Activated naive CD4-positive, alpha-beta T cell treated with anti-CD3 and anti-CD28 coated beads for 36 hours (primary cell): ENCODE measurements at regions not wholly inside any gene's neighbourhood (a gene's known extent, or its start where the extent isn't known, plus 50 kb on each side); places are given as distances from the start of the nearest gene placed in this dataset.

Source experiments
- CTCF ChIA-PET: fragments of 350-600 bp; sonication (Branson Sonifier 250); formaldehyde crosslinking; loops from one replicate; lab custom pipeline; 2021; ENCODE audit warnings: antibody characterized with exemption; lab: Charles Lee
- DNase-seq: peaks from one replicate; pipeline ENCODE4 v3.0.0-alpha.2; 2020
- H3K27ac Mint-ChIP-seq: one replicate; pipeline ENCODE4 v1.8.0; 2021; ENCODE audit warnings: mild to moderate bottlenecking, mixed read lengths
- H3K27me3 Mint-ChIP-seq: one replicate; pipeline ENCODE4 v1.8.0; 2021; ENCODE audit warnings: low read depth, mixed read lengths
- H3K36me3 Mint-ChIP-seq: one replicate; pipeline ENCODE4 v1.8.0; 2021; ENCODE audit warnings: low read depth, mixed read lengths
- H3K4me1 Mint-ChIP-seq: one replicate; pipeline ENCODE4 v1.8.0; 2021; ENCODE audit warnings: low read depth, mixed read lengths
- H3K4me3 Mint-ChIP-seq: one replicate; pipeline ENCODE4 v1.8.0; 2021; ENCODE audit warnings: mild to moderate bottlenecking, moderate library complexity, mixed read lengths
- H3K9me3 Mint-ChIP-seq: one replicate; pipeline ENCODE4 v1.8.0; 2021; ENCODE audit warnings: mixed read lengths
- intact Hi-C: fragments of 100-400 bp; cut with micrococcal nuclease; formaldehyde crosslinking; loops from one replicate; pipeline ENCODE4 v1.15.1; 2023

DNA sequence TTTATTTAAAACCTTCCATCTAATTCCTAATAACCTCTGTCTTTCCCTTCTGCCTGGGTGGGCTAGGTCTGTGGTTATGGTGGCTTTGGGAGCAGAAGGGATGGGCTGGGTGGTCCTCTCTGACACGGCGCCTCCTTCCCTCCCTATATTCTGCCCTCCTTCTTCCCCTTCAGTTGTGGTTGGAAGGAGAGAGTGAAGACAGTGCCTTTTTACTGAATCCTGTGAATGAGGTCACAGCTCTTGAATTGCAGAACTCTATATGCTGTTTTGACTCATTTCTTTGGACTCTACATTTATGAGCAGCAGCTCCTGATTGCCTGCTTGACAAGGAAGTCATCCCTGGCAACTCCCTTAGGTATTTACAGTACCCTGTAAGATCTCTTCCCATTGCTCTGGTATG lies 256.0 kb upstream of the ELAC2 start:
- H3K4me3 Mint-ChIP-seq = no peak overlapping the region
- H3K36me3 Mint-ChIP-seq = no peaks in the 10 kb centered on the region
- H3K4me1 Mint-ChIP-seq = no peaks in the 10 kb centered on the region
- H3K27ac Mint-ChIP-seq = no peak overlapping the region
- DNase-seq = no peak
- H3K9me3 Mint-ChIP-seq = no peaks in the 10 kb centered on the region
- intact Hi-C loops = no loop called here
- peaks cover 11% of the 10 kb centered on the region for H3K27me3 Mint-ChIP-seq
- CTCF ChIA-PET = no interaction called here

DNA sequence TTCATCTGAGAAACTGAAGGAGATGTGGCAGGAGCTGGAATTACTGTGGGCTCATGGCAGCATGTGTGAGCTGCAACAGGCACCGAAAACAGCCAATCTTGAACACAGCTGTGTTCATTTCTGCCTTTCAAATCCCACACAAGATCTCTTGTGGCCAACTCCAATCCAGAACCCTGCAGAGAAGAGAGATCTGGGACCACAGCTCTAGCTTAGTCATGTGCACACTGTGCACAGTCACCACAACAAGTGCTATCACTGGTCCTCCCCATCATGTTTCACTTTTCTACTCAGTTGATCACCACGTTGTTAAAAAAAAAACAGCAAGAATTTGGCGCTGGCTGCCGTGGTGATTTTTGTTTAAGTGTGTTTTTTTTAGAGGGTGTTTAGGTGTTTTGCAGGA lies 254.5 kb upstream of the ELAC2 start:
- Mint-ChIP-seq H3K36me3 (no peaks in the 10 kb centered on the region), H3K27me3 (peaks cover 13% of the 10 kb centered on the region), H3K27ac (no peak overlapping the region), H3K9me3 (no peaks in the 10 kb centered on the region), H3K4me3 (no peak overlapping the region), H3K4me1 (no peaks in the 10 kb centered on the region)
- intact Hi-C loops = no loop called here
- CTCF ChIA-PET = no interaction called here
- no peak for DNase-seq

DNA sequence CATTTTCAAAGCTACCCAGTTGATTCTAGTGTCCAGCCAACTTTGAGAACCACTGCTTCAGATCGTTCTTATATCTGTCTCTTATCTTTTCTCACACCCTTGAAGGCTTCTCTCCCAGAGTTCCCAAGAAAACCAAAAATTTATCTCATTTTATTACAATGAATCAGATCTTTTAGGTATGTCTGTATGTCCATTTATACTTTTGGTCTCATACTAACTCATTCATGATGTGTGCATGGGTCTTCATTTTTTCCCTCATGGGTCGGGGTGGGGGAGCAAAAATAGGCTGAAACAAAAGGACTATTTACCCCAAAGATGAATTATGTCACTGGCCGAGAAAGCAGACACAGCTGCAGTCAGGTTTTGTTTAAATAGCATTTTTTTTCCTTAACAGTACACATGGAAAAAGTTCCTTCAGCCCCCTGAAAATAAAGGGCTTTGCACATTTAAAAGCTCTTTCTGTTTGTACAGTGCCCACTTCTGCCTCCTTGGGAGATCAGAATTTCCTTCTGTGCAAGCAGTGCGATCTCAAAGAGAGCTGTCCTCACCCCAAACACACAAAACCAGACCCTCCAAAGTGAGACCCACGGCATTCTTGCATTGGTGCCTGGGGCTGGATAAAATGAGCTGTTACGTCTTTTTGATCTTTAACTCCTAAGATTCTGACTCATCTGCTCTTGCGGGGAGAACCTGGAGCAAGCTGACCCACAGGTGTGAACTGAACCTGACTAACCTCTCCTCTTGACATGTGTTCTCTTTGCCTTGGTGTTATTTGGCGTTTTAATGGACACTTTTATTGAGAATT lies 251.2 kb upstream of the ELAC2 start:
- Mint-ChIP-seq H3K4me1 (no peaks in the 10 kb centered on the region), H3K27ac (no peak overlapping the region), H3K27me3 (peaks cover 17% of the 10 kb centered on the region), H3K36me3 (no peaks in the 10 kb centered on the region), H3K9me3 (no peaks in the 10 kb centered on the region), H3K4me3 (no peak overlapping the region)
- CTCF ChIA-PET = interaction anchor here (0.5 kb wide), 1 partner anchor 241 kb away, joined by 7 read pairs; no protein-coding TSS in a partner anchor
- DNase-seq = no peak
- intact Hi-C loops = no loop called here

DNA sequence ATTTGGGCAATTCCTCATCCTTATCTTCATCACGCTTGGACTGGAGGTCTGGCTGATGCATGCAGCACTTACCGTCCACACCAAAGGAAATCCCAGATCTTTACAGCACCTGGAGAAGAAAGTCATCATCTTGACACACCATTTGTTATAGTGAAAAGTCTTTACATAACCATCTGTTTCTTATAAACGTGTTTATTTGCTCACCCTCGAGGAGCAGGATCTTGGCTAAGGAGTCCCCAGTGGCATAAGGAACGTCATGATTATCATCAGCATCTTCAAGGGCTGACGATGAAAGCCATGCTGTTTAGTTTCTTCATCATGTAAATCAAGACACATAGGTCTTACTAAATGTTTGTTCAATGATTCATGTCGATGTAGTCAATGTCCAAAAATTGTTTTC lies 248.8 kb upstream of the ELAC2 start:
- Mint-ChIP-seq H3K36me3 (no peaks in the 10 kb centered on the region), H3K9me3 (no peaks in the 10 kb centered on the region), H3K4me3 (no peak overlapping the region), H3K27me3 (peaks cover 15% of the 10 kb centered on the region), H3K27ac (no peak overlapping the region), H3K4me1 (no peaks in the 10 kb centered on the region)
- intact Hi-C loops = no loop called here
- CTCF ChIA-PET = no interaction called here
- DNase-seq = no peak

DNA sequence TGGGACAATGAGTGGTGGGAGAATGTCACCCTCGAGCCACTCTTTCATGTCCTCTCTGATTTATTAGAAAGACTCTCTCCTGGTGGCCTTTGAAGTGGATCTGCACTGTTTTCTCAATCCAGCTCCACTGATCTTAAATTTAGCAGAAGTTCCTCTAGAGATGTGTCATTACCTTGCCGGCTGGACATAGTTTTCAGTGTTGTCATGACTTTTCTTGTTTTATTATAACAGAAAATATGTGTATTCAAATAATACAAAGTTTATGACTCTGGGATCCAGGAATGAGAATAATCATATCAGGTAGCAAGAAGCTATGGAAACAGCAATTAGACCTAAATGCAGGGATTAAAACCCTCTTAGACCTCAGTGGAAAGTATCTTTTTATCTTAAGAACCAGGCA lies 247.5 kb upstream of the ELAC2 start:
- CTCF ChIA-PET = no interaction called here
- intact Hi-C loops = no loop called here
- no peak overlapping the region for H3K4me3 Mint-ChIP-seq
- DNase-seq = no peak
- H3K9me3 Mint-ChIP-seq = no peaks in the 10 kb centered on the region
- H3K36me3 Mint-ChIP-seq = no peaks in the 10 kb centered on the region
- no peaks in the 10 kb centered on the region for H3K4me1 Mint-ChIP-seq
- H3K27ac Mint-ChIP-seq = no peak overlapping the region
- H3K27me3 Mint-ChIP-seq = peaks cover 15% of the 10 kb centered on the region

DNA sequence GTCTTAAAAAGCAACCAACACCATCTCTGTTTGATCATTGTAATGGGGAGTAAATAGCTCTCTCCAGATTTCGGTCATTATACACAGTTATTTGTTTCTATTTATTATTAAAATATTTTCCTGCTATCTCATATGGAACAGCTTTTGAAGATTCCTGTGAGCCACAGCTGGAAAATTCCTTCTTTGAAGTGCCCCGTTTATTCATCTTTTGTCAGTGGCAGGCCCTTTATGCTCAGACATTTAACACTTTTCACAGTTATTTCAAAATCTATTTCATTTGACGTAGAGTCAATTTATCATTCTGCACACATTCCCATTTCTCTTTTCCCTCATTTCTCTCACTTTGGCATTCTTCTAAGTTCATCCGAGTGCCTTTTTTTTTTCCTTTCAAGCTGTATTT lies 245.9 kb upstream of the ELAC2 start:
- Mint-ChIP-seq H3K4me1 (no peaks in the 10 kb centered on the region), H3K36me3 (no peaks in the 10 kb centered on the region)

DNA sequence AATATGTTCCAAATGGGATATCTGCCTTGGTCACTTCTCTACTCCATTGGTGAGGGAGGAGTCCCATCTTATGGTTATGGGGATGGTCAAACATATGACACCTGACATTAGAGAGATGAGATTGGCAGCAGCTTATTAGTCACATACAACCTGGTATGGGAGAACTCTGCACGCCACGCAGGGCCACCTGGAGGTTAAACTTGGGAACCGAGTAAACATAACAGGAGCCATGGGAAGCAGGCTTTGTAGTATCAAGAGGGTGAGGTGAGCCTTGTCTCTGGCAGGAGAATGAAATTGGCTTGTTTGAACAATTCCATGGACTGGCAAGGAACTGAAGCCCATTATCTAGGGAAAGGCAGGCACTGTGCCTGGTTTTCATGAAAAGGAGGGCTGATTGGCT lies 238.7 kb upstream of the ELAC2 start:
- no peaks in the 10 kb centered on the region for H3K27me3 Mint-ChIP-seq
- no peaks in the 10 kb centered on the region for H3K4me1 Mint-ChIP-seq
- CTCF ChIA-PET = no interaction called here
- H3K9me3 Mint-ChIP-seq = no peaks in the 10 kb centered on the region
- H3K4me3 Mint-ChIP-seq = no peak overlapping the region
- H3K36me3 Mint-ChIP-seq = no peaks in the 10 kb centered on the region
- no peak overlapping the region for H3K27ac Mint-ChIP-seq
- intact Hi-C loops = no loop called here
- no peak for DNase-seq

More for the DNA sequence above, 245.9 kb upstream of the ELAC2 start:
- Mint-ChIP-seq H3K27ac (no peak overlapping the region), H3K4me3 (no peak overlapping the region), H3K9me3 (no peaks in the 10 kb centered on the region), H3K27me3 (peaks cover 13% of the 10 kb centered on the region)
- CTCF ChIA-PET = interaction anchor here (0.6 kb wide), 2 partner anchors 38 to 55 kb away, joined by 3 to 4 read pairs; no protein-coding TSS in a partner anchor
- no peak for DNase-seq
- intact Hi-C loops = no loop called here

DNA sequence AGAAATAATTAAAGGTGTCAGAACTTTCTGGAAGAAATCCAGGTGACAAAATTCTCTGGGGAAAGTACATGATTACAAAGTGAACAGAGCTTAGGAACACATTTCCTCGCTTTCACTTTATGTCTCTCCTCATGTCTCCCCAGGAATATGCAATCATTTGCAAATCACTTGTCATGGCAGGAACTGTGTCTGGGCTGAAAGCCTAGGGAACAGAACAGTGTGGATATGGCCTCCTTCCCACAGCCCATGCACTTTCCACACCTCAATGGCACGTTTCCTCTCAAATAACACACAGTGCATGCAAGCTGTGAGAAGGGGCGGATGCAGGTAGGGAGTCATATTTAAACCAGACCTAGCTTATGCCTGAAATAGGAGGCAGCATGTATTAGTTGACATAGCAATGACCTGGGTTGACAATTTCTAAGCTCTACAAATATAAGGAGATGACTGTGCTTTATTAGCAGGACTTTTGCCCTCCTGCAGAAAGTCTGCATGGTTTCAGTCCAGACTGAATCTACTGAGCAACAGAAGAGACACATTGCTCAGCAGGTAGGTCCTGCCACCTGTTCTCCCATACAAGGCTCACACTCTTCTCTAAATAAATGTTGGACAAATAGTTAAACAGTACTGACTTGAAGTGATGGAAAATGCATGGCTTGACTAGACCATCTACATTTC lies 236.0 kb upstream of the ELAC2 start:
- intact Hi-C loops = no loop called here
- no peak for DNase-seq
- H3K4me3 Mint-ChIP-seq = no peak overlapping the region
- no peaks in the 10 kb centered on the region for H3K36me3 Mint-ChIP-seq
- H3K27ac Mint-ChIP-seq = no peak overlapping the region
- no peaks in the 10 kb centered on the region for H3K27me3 Mint-ChIP-seq
- CTCF ChIA-PET = no interaction called here
- H3K9me3 Mint-ChIP-seq = peaks cover 2% of the 10 kb centered on the region
- no peaks in the 10 kb centered on the region for H3K4me1 Mint-ChIP-seq

DNA sequence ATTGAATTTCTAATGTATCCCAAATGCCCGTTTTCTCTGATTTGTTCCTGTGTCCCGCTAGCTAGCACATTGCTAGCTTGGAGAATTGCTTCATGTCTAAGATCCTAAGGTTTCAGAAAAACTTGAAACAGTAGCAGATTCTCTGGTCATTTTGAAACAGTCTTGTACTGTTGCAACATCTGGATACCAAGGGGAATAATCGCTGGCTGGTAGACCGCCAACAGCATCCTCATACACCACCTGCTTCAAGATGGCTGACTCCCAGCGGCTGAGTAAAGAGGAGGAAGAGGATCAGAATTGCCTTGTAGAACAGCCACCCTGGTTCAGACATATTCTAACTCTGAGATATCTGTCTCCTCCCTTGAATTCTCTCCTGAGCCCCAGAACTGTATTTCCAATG lies 226.7 kb upstream of the ELAC2 start:
- H3K4me3 Mint-ChIP-seq = no peak overlapping the region

DNA sequence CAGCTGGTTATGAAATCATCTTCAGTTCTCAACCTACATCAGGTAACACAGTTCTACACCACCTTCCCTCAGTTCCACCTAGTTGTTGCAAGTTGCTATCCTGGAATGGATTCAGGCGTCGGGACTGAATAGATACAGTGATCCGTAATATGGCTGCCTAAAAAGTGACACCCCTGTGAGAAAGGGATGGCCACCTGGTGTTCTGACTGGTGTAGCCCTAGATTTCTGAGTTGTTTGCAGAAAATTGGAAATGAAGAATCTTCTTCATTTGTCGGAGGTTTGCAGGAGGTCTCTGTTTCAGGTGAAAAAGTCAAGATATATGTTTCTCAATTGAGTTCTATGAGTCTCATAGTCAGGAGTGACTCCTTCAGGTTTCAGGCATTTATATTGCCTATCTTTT lies 225.8 kb upstream of the ELAC2 start:
- peaks cover 3% of the 10 kb centered on the region for H3K9me3 Mint-ChIP-seq

More for the DNA sequence above, 226.7 kb upstream of the ELAC2 start:
- peaks cover 3% of the 10 kb centered on the region for H3K9me3 Mint-ChIP-seq
- CTCF ChIA-PET = interaction anchor here (0.5 kb wide), 1 partner anchor 67 kb away, joined by 3 read pairs; no protein-coding TSS in a partner anchor
- no peaks in the 10 kb centered on the region for H3K36me3 Mint-ChIP-seq
- H3K4me1 Mint-ChIP-seq = no peaks in the 10 kb centered on the region
- DNase-seq = no peak
- H3K27ac Mint-ChIP-seq = no peak overlapping the region
- intact Hi-C loops = no loop called here
- H3K27me3 Mint-ChIP-seq = peaks cover 11% of the 10 kb centered on the region

DNA sequence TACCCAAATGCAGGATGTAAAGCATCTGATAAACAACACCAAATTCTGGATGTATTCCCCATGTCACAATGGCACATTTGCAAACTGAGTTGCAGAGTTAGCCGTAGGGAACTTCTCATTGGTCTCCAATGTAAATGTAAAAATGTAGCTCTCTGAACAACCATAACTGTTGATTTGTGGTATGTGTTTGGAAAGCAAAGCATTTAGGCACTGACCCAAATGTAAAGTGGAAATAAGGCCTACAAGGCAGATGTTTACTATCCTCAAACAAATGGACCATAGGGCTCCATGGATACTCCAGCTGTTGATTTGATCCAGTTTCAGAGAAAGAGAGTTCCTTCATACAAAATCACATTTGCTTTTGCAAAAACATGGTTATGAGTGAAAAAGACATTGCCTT lies 223.0 kb upstream of the ELAC2 start:
- Mint-ChIP-seq H3K27me3 (peaks cover 14% of the 10 kb centered on the region), H3K9me3 (no peaks in the 10 kb centered on the region), H3K27ac (no peak overlapping the region), H3K4me1 (no peaks in the 10 kb centered on the region), H3K36me3 (no peaks in the 10 kb centered on the region), H3K4me3 (no peak overlapping the region)
- intact Hi-C loops = no loop called here
- CTCF ChIA-PET = no interaction called here
- no peak for DNase-seq

More for the DNA sequence above, 225.8 kb upstream of the ELAC2 start:
- CTCF ChIA-PET = no interaction called here
- H3K27me3 Mint-ChIP-seq = peaks cover 11% of the 10 kb centered on the region
- no peaks in the 10 kb centered on the region for H3K4me1 Mint-ChIP-seq
- no peak for DNase-seq
- no peak overlapping the region for H3K27ac Mint-ChIP-seq
- no peak overlapping the region for H3K4me3 Mint-ChIP-seq
- intact Hi-C loops = no loop called here
- no peaks in the 10 kb centered on the region for H3K36me3 Mint-ChIP-seq

DNA sequence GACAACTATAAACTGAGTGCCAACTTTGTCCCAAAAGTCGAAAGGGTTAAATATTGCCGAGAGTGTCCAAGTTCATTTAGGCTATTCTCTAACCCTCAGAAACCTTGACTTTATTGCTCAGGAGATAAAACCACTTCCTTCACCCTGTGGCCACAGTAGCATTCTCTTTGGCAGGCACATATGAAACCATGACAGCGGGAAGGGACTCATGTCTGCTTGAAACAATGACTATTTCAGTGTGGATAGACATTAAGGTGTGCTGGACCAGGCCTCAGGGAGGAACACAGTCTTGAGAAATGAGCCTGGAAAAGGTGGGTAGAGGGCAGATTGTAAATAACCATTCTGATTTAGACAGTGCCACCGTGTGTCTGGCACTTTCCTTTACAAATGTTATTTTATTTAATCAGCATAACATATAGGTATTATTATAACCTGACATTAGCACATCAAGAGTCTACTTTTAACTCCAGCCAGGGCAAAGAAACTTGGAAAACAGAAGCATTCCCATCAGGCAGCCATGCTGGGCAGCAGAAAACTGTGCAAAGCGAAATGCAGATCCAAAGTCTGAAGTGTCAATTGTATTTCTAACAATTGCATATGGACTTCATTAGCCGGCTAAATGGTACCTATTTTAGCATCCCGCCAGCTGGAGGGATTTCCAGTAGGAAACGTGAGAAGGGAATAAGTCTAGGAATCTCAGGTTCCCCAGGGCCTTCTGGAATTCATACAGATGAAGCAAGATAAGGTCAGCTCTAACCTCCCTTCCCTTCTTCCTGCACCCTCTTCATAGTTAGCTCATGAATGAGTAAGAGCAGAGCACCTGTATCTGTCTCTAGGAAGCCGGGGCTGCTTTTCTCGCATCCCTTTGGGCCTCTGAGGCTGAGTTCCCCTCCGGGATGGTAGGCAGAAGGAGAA lies 212.8 kb upstream of the ELAC2 start:
- intact Hi-C loops = no loop called here
- DNase-seq = no peak
- CTCF ChIA-PET = no interaction called here
- Mint-ChIP-seq H3K4me3 (no peak overlapping the region), H3K27ac (no peak overlapping the region), H3K27me3 (peaks cover 2% of the 10 kb centered on the region), H3K4me1 (no peaks in the 10 kb centered on the region), H3K9me3 (no peaks in the 10 kb centered on the region), H3K36me3 (no peaks in the 10 kb centered on the region)
